KG1 (cell line): ENCODE measurements at regions not wholly inside any gene's neighbourhood (a gene's known extent, or its start where the extent isn't known, plus 50 kb on each side); places are given as distances from the start of the nearest gene placed in this dataset.

Experiments used
- DNase-seq: peaks from one replicate; lab custom pipeline; 2025; lab: John Stamatoyannopoulos, UW

DNA sequence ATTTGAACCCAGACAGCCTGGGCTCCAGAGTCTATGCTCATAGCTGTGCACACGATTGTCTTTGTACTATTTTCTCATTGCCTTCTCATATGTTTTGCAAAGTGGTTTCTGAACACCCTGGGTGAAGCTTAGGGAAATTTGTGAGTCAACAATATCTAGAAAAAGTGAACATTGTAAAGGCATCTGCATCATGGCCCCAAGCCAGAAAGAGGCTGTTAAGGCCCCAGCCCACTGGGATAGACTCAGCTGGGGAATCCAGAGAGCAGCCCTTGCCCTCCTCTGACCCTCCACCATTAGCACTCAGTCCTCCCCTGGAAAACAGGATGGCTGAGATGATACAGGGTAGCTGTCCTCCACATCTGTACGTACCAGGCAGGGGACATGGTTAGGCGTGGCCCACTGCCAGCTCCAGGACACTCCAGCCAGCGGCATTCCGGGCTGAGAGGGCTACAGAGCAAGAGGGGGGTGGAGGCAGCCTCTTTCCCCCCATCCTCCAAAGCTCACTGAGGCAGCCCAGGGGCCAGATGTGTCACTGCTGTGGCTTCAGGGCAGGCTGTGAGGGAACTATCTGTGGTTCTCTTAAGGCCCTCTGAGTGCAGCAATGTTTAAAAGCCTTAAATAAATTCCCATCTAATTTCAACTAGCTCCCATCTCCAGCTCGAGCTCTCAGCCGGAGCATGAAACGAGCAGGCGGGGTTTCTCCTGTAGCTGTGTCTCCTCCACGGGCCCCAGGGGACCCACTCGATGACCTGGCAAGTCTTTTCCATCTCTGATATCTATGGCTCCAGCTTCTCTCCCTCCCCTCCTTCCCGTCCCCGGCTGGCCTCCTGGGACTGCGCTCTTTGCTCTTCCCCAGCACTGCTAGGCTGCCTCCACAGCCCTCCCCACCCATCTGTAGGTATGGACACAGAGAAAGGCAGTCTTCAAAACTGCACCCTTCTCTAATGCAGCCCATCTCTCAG lies 209.4 kb upstream of the LRFN2 start:
- no peak for DNase-seq

DNA sequence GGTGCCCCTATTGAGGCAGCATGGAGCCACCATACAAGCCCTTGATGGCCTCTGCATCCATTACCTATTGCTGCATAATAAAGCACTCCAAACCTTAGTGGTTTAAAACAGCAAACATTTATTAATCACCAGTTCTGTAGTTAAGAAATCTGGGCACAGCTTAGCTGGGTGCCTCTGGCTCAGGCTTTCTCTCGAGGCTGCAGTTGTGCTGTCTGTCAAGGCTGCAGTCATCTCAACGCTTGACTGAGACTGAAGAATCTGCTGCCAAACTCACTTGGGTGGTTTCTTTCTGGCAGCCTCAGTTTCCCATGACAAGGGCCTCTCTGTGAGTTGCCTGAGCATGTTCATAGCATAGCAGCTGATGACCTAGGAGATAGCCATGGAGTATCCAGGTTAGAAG lies 207.4 kb upstream of the LRFN2 start:
- no peak for DNase-seq

DNA sequence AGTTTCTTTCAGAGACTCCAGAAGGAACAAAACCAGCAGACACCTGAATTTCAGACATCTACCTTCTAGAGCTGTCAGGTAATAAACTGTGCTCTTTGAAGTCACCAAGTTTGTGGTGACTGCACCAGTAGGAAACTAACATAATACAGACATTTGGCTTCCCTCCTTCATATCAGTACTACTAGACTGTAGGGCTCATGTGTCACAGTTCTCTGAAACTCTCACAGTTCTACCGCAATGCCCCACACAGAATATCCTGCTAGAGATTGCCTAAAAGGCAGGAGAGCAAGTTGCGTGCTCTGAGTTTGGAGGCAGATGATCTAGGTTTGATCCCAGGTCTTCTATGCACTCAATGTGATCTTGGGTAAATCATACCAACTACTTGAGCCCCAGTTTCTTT lies 205.0 kb upstream of the LRFN2 start:
- no peak for DNase-seq

DNA sequence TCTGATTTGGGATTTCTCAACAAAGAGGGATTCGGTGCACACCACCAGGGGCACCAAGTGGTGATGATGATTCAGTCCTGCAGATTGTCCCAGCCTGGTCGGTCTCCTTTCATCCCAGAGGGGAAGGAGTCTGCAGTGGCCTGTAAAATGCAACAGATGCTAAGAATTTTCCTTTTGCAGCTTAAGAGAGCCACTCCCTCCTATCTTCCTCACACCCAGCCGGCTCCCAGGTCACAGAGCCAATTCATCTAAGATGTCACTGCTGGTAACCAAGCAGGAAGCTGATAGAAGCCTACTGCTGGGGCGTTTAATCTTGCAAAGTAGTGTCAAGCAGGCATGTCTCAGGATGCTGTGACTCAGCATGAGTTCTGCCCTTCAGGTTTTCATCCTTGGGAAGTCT lies 203.8 kb upstream of the LRFN2 start:
- no peak for DNase-seq

DNA sequence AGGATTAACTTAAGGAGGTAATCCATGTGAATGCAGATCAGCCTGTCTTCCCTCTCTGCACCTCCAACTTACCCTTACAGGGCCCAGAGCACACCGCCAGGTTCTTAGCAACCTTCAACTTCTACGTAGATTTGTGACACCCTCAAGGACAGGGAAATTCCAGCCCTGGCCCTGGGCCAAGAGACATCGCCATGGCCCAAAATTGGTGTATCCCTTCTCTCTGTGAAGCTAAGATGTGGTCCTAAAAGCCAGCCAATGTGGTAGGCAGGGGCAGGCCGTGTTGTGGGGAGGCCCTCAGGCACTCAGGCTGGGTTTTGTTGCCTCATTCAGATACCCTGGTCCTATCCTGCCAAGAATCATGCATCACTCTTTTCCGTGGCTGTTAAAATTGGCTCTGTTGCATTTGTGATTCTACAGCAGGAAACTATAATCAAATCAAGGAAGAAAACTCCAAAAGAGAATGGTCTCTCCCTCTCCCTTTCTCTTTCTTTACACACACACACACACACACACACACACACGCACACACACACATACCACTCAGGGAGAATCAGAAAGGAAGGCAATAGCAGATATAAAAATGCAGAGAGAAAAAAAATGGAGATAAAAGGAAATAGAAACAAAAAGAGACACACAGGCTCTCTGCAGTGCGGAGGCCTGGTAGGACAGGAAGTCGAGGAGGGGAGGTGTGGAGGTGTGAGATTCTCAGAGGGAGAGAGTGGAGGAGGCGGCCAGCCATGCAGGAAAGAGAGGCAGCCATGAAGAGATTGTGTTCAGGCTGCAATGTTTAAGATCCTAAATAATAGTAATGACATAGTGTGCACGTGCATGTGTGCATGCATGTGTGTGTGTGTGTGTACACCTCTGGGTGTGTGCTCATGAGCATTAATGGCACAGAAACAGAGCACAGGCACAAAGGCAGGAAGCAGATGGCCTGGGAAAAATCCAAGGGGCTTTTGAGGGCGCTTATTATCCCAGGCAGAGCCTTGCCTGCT lies 201.8 kb upstream of the LRFN2 start:
- no peak for DNase-seq

DNA sequence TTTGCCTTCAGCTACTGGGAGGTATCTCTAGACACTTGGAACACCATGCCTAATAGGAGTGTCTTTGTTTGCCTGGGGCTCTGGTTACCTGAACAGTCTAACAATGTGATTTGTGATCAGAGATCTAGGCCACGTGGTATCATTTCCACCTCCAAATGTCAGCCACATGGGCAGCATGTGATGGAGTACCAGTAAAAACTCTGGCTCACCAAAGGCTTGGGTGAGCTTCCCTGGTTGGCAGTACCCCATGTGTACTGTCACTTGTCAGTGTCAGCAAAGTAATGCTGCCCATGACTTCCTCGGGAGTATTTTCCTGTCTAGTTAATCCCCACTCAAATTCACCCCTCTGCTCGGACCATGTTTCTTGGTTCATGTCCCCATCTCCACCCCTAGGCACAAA lies 195.2 kb upstream of the LRFN2 start:
- DNase-seq, result no peak

DNA sequence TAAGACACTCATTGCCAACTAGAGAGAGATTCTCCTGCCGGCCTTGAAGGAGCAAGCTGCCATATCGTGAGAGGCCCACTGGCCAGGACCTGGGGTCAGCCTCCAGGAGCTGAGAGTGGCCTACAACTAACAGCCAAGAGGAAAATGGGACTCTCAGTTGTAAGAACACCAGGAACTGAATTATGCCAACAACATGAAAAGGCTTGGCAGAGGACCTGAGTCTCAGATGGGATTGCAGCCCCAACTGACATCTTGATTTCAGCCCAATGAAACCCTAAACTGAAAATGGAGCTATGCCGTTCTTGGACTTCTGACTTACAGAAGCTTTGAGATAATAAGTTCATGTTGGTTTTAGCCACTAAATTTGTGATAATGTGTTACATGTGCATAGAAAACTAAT lies 193.5 kb upstream of the LRFN2 start:
- DNase-seq, result no peak

DNA sequence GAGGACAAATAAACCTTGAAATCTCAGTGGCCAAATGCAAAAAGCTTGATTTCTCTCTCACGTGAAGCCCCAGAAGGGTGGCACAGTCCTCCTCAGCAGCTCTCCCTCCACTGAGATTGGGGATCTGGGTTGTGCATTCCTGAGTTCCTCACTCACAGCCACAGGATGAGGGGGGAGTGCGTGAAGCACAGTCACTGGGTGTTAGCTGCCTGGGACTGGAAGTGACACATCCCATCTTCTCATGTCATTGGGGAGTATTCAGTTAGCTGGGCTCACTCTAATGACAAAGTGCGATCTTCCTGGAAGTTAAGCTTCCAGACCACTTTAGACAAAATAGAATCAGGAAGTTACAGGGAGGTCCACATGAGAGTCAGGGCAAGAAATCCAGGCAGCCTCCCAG lies 192.2 kb upstream of the LRFN2 start:
- no peak for DNase-seq

DNA sequence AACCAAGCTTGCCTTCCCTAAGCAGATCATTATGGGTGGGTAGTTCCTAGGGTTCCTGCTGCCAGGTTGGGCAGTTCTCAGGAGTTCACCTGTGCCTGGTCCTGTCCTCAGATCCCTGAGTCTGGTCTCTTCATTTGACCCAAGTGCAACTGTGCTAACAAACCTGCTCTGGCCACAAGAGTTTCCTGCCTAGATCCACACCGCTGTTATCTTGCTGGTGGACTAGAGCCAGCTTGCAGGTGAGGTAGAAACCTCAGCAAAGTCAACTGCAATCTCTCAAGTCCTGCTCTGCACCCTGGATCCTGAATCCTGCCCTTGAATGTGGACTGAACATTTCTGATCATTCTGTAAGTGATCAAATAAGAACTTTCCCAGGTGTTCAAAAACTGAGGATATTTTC lies 191.8 kb upstream of the LRFN2 start:
- no peak for DNase-seq

DNA sequence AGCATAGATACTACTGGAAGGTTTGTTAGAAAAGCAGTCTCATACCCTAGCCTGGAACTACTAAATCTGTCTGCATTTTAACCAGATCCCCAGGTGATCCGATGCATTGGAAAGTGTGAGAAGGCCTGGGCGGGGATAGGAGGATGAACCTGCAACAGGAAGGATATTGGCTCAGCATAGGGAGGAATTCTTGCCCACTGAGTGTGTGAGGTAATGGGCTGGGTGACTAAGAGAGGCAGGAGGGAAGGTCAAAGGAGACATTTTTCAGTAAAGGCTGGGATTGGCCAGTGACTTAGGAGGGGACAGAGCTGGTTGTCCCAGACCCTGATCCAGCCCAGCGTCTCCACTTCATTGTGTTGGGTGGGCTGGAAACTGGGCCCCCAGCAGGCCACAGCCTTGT lies 191.0 kb upstream of the LRFN2 start:
- no peak for DNase-seq

DNA sequence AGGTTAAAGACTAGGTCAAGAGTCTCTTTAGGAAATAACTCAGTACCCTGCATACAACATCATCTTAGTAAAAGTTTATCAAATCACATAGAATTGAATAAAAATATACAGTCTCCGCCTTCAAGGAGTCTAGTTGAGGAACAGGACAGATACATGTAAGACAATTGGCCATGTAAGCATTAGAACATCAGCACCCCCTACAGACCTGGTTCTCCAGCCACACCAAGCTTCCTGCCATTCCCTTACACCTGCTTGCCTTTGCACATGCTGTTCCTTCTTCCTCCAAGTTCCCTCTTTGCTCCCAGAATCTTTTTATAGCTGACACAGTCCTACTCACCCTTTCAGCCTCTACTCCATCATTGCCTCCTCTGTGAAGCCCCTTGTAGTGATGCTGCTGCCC lies 187.8 kb upstream of the LRFN2 start:
- DNase-seq, result no peak

DNA sequence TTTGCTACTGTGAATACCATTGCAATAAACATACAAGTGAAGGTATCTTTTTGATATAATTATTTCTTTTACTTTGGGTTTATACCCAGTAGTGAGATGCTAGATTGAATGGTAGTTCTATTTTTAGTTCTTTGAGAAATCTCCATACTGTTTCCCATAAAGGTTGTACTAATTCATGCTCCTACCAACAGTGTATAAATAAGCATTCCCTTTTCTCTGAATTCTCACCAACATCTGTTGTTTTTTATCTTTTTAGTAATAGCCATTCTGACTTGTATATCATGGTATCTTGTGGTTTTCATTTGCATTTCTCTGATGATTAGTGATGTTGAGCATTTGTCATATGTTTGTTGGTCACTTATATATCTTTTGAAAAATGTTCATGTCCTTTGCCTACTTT lies 183.6 kb upstream of the LRFN2 start:
- DNase-seq, result no peak

DNA sequence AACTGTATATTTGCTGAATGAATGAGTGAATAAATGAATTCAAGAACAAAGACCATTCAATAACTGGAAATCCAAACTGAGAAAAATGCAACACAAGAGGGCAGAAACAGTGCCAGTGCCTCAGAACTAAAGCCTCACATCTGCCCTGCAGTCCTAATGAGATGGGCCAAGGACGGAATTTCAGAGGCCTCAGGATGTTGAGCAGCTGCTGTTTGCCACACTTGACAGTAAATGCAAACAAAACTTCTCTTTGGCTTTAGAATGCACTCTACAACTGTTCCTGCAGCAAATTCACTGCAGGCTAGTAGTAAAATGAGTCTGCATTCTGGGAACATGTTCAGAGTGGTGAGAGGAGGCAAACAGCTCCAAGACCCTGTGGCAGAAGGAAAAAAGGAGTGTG lies 177.6 kb upstream of the LRFN2 start:
- DNase-seq, result no peak

DNA sequence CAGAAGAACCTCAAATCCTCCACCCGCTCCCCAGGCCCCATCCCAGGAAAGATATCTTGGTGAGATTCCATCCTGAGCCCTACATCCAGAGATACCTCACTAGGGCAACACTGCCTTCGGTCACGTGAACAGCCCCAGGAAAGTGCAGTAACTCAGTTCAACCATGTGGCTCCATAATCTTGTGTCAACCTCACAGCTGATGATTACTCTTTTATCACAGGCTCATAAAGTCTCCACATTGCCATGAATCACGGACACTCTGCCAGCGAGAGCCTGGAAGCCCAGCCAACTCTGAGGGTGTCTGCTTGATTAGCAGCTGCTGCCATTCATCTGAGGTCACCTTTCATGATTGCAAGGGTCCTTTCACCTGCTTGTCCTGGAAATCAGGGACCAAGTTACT lies 175.8 kb upstream of the LRFN2 start:
- no peak for DNase-seq

DNA sequence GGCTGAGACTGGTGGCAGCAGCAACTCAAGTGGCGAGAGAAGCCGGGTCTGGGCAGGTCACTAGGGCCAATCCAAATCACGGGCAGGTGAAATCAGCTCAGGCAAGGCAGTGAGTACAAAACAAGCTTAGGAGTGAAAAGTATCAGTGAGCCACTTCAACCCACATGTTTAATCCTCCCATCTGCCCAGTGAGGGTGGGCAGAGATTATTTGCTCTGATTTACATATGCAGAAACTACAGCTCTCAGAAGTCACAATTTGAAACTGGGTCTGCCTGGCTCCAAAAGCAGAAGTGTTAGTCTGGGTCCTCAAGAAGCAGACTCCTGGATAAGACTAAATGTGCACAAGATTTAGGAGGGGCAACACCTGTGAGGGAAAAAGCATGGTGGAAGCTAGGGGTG lies 173.7 kb upstream of the LRFN2 start:
- no peak for DNase-seq

DNA sequence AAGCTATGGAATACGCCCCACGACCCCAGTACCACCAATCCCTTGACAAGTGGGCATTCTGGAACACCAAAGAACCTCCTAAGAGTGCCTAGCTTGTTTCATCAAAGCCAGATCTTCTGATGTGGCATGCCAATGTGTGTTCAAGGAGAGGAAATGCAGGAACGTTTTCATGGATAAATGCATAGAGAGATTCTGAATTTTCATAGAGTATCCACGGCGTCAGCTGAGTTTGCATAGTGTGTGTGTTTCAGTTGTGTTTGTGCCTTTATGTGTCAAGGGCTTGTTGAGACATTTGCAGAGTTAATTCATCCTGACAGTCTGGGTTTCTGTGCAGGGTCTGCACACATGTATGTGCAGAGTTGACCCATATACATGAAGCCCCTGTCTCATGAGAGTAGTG lies 172.7 kb upstream of the LRFN2 start:
- no peak for DNase-seq

DNA sequence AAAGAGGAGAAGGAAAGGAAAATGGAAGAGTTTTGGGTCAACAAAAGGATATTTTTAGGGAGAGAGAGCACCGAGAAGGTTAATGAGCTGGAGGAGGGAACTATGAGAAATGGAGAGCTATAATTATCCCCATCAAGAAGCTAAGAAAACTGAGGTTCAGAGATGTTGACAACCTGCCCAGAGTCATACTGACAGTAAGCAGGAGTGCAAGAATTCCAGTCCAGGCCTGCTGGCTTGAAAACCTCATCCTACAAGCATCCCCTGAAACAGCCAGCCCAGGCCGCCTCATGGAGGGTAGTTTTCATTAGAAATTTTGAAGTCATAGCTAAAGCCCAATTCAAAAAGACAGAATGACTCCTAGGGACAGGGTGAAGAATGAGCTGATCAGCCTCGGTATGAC lies 172.1 kb upstream of the LRFN2 start:
- DNase-seq, result no peak

DNA sequence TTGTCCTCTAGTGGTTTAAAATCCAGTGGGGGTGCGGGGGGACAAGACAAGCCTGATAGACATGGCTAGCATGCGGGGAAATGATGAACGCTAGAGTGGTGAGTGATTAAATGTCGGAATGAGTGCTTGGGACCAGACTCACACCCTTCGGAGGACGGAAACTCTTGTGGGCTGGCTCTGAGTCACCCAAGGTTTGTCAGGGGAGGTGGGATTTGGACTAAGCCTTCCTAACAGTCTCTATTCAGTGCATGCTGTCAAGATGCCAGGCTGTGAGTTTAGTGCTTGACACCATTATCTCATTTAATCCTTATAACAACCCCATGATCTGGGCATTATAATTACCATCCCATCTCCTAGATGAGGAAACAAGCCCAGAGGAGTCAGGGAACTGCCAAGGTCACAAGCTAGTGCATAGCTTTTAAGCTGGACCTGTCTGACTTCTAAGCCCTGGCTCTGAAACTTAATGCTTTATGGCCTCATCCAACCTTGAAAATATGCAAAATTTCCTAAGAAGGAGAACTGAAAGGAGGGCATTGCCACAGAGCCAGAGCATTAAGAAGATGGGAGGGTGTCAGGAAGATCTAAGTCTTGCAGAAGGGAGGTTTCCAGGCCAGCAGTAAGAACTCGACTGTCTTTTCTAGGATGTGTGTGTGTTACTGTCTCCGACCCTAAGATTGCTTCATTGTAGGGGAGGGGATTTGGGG lies 168.7 kb upstream of the LRFN2 start:
- no peak for DNase-seq

DNA sequence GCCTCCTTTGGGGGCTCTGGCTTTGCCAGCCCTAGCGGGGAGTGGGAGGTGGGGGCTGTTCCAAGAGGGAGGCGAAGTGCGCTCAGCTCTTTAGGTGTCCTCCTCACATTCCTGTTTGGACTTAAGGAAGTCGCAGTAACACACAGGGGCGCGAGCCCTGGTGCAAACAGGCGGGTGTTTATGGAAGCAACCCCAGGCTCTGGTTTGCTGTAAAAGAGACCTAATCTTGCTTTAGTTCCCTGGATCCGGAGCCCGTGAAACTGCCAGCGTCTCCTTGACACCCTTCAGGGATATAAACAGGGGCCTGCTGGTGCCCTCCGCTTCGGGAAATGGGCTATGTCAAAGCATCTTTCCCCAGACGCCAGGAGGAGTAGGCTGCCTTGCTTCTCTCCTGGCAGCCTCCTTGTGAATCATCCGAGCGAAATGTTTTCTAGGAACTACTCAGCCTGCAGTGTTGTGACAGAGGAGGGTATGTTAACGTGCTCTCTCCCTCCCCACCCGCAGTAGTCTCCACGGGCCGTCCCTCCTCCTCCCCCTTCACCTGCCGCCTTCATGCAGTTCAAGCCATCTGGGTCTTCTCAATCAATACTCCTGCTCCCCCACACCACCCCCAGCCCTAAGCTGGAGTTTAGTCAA lies 168.0 kb upstream of the LRFN2 start:
- no peak for DNase-seq

DNA sequence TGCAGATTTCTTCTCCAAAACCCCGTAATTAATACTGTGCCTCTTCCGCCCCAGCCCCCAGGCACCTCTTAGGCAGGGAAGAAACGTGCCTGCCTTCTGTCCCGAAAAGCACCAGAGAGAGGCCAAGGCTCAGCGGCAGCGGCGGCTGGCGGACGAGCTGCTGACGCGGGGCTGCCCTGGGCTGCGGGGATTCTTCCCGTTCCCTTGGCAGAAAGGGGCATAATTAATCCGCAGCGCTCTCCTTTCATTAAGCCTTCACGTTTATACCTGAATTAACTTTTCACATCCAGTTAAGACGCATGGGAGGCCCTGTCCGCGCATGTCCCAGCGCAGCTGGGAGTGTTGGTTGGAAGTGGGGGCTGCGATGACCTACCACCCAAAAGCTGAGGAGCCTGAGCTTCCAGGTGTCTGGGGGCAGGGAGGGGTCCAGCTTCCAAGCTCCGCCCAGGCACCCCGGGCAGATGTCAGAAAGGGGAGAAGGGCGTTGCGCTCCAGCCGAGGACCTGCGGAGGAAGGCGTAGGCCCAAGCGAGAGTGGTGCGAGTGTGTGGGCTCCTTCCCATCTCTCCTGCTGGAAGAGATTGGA lies 167.4 kb upstream of the LRFN2 start:
- DNase-seq, result no peak

DNA sequence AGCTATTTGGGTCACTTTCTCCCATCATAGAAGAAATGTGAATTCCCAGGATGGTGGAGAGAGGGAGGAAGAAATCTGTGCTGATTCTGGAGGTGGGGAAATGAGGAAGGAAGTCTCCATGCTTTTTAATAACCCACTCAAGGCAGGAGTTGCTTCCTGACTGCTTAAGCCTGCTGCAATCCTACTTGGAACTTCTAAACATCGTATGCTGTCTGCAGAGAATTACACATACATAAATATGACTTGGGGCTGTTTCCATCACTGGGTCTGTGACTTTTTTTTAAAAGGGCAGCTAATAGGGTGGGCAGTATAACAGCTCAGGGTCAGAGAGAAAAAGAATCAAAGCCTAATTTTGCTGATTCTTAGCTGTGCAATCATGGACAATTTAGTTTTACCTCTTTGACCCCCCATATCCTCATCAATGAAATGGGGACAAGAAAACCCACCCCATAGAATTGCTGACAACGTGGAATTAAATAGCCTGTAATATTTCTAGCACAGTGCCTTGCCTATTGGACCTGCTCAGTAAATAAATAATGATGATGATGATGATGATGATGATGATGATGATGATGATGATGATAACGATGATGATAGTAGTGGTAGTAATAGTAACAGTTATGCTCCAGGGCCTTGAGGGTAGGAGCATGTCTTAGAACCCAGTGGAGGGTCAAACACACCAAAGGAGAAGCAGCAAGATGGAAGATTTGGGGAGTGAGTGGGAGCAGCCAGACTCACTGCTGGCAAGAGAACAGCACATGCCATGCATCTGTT lies 166.7 kb upstream of the LRFN2 start:
- no peak for DNase-seq
